ENCODE measurements at regions not wholly inside any gene's neighbourhood (a gene's known extent, or its start where the extent isn't known, plus 50 kb on each side); places are given as distances from the start of the nearest gene placed in this dataset.

DNA sequence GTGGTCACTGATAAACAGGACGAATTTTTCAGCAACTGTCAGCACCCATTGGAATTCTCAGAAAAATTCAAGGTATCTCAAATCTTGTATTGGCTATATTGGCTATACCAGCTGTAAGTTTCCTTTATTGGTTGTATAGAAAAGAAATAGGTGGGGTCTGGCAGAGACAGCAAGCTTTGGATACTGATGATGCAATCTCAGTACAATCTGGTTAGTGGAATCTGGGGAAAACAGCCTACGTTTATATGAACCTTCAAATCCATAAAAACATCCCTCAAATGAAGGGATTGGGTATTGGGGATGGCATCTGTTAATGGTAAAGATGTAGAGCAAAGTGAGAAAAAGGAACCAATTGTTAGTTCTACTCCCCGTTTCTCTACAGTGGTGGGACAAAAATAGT lies 76.4 kb upstream of the MBNL3 start:
- TF ChIP-seq EZH2 (IDR thresholded peaks at IDR 0.05; ENCODE audit: insufficient read depth, poor library complexity, severe bottlenecking) (no peak), EZH2phosphoT487 (IDR thresholded peaks at IDR 0.05; ENCODE audit: insufficient read depth, low read depth) (no peak)

Data from GM23248 (cell line).